Endothelial cell of umbilical vein (primary cell): ENCODE measurements at regions not wholly inside any gene's neighbourhood (a gene's known extent, or its start where the extent isn't known, plus 50 kb on each side); places are given as distances from the start of the nearest gene placed in this dataset.

ENCODE experiments used
- BruUV-seq: library from RNA; stranded (reverse); fragments of 400-500 nt; replicated peaks from 2 replicates; lab custom pipeline; 2021; lab: Mats Ljungman, UMichigan
- CTCF ChIA-PET: fragments of 300-600, 350-600 bp; sonication (Branson Sonifier 250); formaldehyde crosslinking; loops from one replicate; lab custom pipeline; 2021; ENCODE audit warnings: antibody characterized with exemption, inconsistent platforms; lab: Charles Lee
- POLR2A ChIA-PET: fragments of 300-600, 350-600 bp; sonication (Branson Sonifier 250); formaldehyde crosslinking; loops from one replicate; lab custom pipeline; 2021; ENCODE audit warnings: antibody characterized with exemption, inconsistent platforms; lab: Charles Lee
- DNase-seq: peaks from one replicate; pipeline ENCODE4 v3.0.0-alpha.2; 2011; ENCODE audit warnings: low read depth, low spot score
- FAIRE-seq: peaks from 2 replicates; lab custom pipeline; 2011; peaks lifted over from hg19 to GRCh38; lab: Jason Lieb, UNC
- H2AFZ ChIP-seq: 2 replicates; pipeline ENCODE4 v1.6.0; 2012; ENCODE audit warnings: low read depth, low read length, control low read depth, inconsistent platforms
- H3K27ac ChIP-seq: 2 replicates; pipeline ENCODE4 v1.5.1; 2011; ENCODE audit warnings: low read depth, mild to moderate bottlenecking, control low read depth, low read length, moderate library complexity; ENCODE audit not compliant: insufficient read depth
- H3K27me3 ChIP-seq, 2 experiments: 2 replicates each; pipeline versions ENCODE4 v1.6.0 to v1.6.1; 2011; ENCODE audit warnings: low read length in 2 of 2, mixed read lengths in 1 of 2; ENCODE audit not compliant: control insufficient read depth in 2 of 2, insufficient read depth in 2 of 2
- H3K36me3 ChIP-seq, 2 experiments: 2 replicates in 1 of 2; 3 replicates in 1 of 2; pipeline ENCODE4 v1.5.1; 2011; ENCODE audit warnings: low read length in 2 of 2, mild to moderate bottlenecking in 1 of 2, moderate library complexity in 1 of 2; ENCODE audit not compliant: control insufficient read depth in 2 of 2, insufficient read depth in 2 of 2; ENCODE audit errors: extremely low read depth in 1 of 2
- H3K4me1 ChIP-seq: 3 replicates; pipeline ENCODE4 v1.5.1; 2011; ENCODE audit warnings: mild to moderate bottlenecking, low read length; ENCODE audit not compliant: control insufficient read depth, insufficient read depth; ENCODE audit errors: extremely low read depth
- H3K4me2 ChIP-seq: 2 replicates; pipeline ENCODE4 v1.6.1; 2011; ENCODE audit warnings: low read length, control low read depth, mixed read lengths; ENCODE audit not compliant: insufficient read depth
- H3K4me3 ChIP-seq, 3 experiments: fragments of 200-600 bp in 1 of 3; sonication (generic), shearing (Covaris generic) in 1 of 3; replicated peaks in 1 of 3; 2 replicates each; pipeline ENCODE4 v1.5.1; 2011 to 2016; ENCODE audit warnings: control low read depth in 3 of 3, low read length in 3 of 3, mild to moderate bottlenecking in 2 of 3, inconsistent platforms in 1 of 3, low read depth in 1 of 3, moderate library complexity in 1 of 3; ENCODE audit not compliant: insufficient read depth in 1 of 3
- H3K79me2 ChIP-seq: 2 replicates; pipeline ENCODE4 v1.6.0; 2012; ENCODE audit warnings: low read length, inconsistent platforms; ENCODE audit not compliant: control insufficient read depth, insufficient read depth
- H3K9ac ChIP-seq: replicated peaks from 2 replicates; pipeline ENCODE3; 2011; ENCODE audit warnings: low read length, control low read depth; ENCODE audit not compliant: insufficient read depth; ENCODE audit errors: extremely low read depth
- H3K9me1 ChIP-seq: replicated peaks from 3 replicates; pipeline ENCODE4 v1.6.0; 2011; ENCODE audit warnings: mild to moderate bottlenecking, low read length; ENCODE audit not compliant: control insufficient read depth, insufficient read depth; ENCODE audit errors: extremely low read depth
- H3K9me3 ChIP-seq: replicated peaks from 2 replicates; pipeline ENCODE4 v1.5.1; 2012; ENCODE audit warnings: low read length, inconsistent platforms; ENCODE audit not compliant: control insufficient read depth, insufficient read depth
- H4K20me1 ChIP-seq: replicated peaks from 2 replicates; pipeline ENCODE3; 2011; ENCODE audit warnings: mild to moderate bottlenecking, low read length; ENCODE audit not compliant: control insufficient read depth, insufficient read depth; ENCODE audit errors: extremely low read depth
- EZH2 ChIP-seq: IDR thresholded peaks from 2 replicates; pipeline ENCODE4 v1.6.1; 2012; ENCODE audit warnings: borderline replicate concordance, low read depth, mild to moderate bottlenecking, moderate library complexity, low read length, inconsistent platforms; ENCODE audit not compliant: severe bottlenecking
- FOS ChIP-seq: IDR thresholded peaks from 2 replicates; pipeline ENCODE4 v1.6.1; 2011; ENCODE audit warnings: mild to moderate bottlenecking, low read length, moderate library complexity, borderline replicate concordance; ENCODE audit not compliant: insufficient read depth
- GATA2 ChIP-seq: IDR thresholded peaks from 2 replicates; pipeline ENCODE4 v1.7.0; 2011; ENCODE audit warnings: low read depth, mild to moderate bottlenecking, moderate library complexity, mixed read lengths, low read length; ENCODE audit not compliant: insufficient read length, insufficient read depth
- JUN ChIP-seq: IDR thresholded peaks from 2 replicates; pipeline ENCODE4 v1.6.1; 2011; ENCODE audit warnings: borderline replicate concordance, low read depth; ENCODE audit not compliant: insufficient read length, insufficient read depth
- MYC ChIP-seq: IDR thresholded peaks from one replicate; pipeline ENCODE4 v1.6.1; 2011; ENCODE audit warnings: mild to moderate bottlenecking, low read depth, low read length
- POLR2A ChIP-seq: IDR thresholded peaks from 2 replicates; pipeline ENCODE4 v1.6.1; 2012; ENCODE audit warnings: low read depth, mild to moderate bottlenecking, control low read depth, low read length
- POLR2AphosphoS5 ChIP-seq: IDR thresholded peaks from 2 replicates; pipeline ENCODE4 v1.6.1; 2012; ENCODE audit warnings: low read depth, mild to moderate bottlenecking, control low read depth, low read length, moderate library complexity; ENCODE audit not compliant: insufficient read depth
- dilution Hi-C: fragments of 300-500 bp; cut with MboI; formaldehyde crosslinking; loops from one replicate; pipeline ENCODE4 v1.15.0; 2019; ENCODE audit warnings: low sequenced_read_pairs; ENCODE audit not compliant: extremely low pct_ligation_motif_present
- intact Hi-C: fragments of 100-400 bp; cut with micrococcal nuclease; formaldehyde crosslinking; loops from one replicate; pipeline ENCODE4 v1.10.0; 2022
- TF ChIP-seq, protein P1 (sequence below): IDR thresholded peaks from 2 replicates; pipeline ENCODE4 v1.6.1; 2011; ENCODE audit not compliant: insufficient read depth, insufficient read length
- TF ChIP-seq, protein P2 (sequence below), 2 donors: IDR thresholded peaks; 1 replicate in 1 of 2; 2 replicates in 1 of 2; pipeline ENCODE4 v1.5.1; 2011; ENCODE audit warnings: low read length in 2 of 2, mild to moderate bottlenecking in 2 of 2, moderate library complexity in 2 of 2, control low read depth in 1 of 2, inconsistent platforms in 1 of 2, low read depth in 1 of 2; ENCODE audit not compliant: insufficient read depth in 1 of 2; ENCODE audit errors: extremely low read depth in 1 of 2

DNA sequence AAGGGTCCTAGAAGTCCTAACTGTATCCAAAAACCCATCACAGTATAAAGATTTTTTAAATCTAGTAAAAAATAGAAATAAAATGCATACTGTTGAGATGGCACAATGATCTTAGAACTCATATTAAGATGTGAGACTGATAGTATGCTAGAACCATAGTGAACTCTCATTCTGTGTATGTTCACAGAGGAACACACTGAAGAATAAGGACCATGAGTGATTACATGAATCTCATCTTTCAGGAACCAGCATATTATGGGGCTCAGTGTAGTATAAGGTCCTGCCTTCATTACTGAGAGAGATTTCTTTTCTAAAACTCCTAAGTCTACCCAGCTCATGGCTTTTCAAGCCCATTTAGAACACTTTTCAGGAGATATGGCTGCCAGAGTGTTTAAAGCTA, 59.8 kb upstream of the RFC3 start:
- no TSS peak for BruUV-seq
- CTCF ChIA-PET: no interaction called here
- FAIRE-seq: no peak

More for the DNA sequence above, 59.8 kb upstream of the RFC3 start:
- no peaks in the 10 kb centered on the region for H3K79me2 ChIP-seq
- POLR2A ChIA-PET: no interaction called here
- H3K4me2 ChIP-seq: no peak overlapping the region
- dilution Hi-C loops (no loop called here), intact Hi-C loops (no loop called here)
- no peaks in the 10 kb centered on the region for H3K9me3 ChIP-seq
- no peak overlapping the region for H3K4me3 ChIP-seq
- no peaks in the 10 kb centered on the region for H3K4me1 ChIP-seq
- peaks cover 2 to 8% of the 10 kb centered on the region in 2 experiments for H3K27me3 ChIP-seq
- TF ChIP-seq GATA2 (no peak), JUN (no peak), POLR2A (no peak), POLR2AphosphoS5 (no peak), MYC (no peak), FOS (no peak), EZH2 (no peak)
- TF ChIP-seq, protein P1, sequence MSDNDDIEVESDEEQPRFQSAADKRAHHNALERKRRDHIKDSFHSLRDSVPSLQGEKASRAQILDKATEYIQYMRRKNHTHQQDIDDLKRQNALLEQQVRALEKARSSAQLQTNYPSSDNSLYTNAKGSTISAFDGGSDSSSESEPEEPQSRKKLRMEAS: no peak
- TF ChIP-seq, protein P2, sequence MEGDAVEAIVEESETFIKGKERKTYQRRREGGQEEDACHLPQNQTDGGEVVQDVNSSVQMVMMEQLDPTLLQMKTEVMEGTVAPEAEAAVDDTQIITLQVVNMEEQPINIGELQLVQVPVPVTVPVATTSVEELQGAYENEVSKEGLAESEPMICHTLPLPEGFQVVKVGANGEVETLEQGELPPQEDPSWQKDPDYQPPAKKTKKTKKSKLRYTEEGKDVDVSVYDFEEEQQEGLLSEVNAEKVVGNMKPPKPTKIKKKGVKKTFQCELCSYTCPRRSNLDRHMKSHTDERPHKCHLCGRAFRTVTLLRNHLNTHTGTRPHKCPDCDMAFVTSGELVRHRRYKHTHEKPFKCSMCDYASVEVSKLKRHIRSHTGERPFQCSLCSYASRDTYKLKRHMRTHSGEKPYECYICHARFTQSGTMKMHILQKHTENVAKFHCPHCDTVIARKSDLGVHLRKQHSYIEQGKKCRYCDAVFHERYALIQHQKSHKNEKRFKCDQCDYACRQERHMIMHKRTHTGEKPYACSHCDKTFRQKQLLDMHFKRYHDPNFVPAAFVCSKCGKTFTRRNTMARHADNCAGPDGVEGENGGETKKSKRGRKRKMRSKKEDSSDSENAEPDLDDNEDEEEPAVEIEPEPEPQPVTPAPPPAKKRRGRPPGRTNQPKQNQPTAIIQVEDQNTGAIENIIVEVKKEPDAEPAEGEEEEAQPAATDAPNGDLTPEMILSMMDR (IDR thresholded peaks at IDR 0.05; ENCODE audit: extremely low read depth in 1 of 2, insufficient read depth in 1 of 2, low read depth in 1 of 2, low read length in 2 of 2): no peak
- no peak overlapping the region for H2AFZ ChIP-seq
- no peaks in the 10 kb centered on the region for H3K9me1 ChIP-seq
- H4K20me1 ChIP-seq: no peaks in the 10 kb centered on the region
- H3K9ac ChIP-seq: no peak overlapping the region
- no peak overlapping the region for H3K27ac ChIP-seq
- DNase-seq: no peak
- no peaks in the 10 kb centered on the region for H3K36me3 ChIP-seq
